SK-N-MC (cell line): ENCODE measurements at regions not wholly inside any gene's neighbourhood (a gene's known extent, or its start where the extent isn't known, plus 50 kb on each side); places are given as distances from the start of the nearest gene placed in this dataset.

ENCODE experiments used
- DNase-seq: peaks from one replicate; pipeline ENCODE4 v3.0.0-alpha.2; 2011; ENCODE audit warnings: low read depth, low spot score
- H3K27ac ChIP-seq: fragments of 200-600 bp; sonication (generic); 2 replicates; pipeline ENCODE4 v1.5.1; 2016; ENCODE audit warnings: mixed run types
- H3K36me3 ChIP-seq: fragments of 200-600 bp; sonication (generic); 2 replicates; pipeline ENCODE4 v1.6.1; 2017; ENCODE audit warnings: antibody characterized with exemption, low read length, mixed read lengths; ENCODE audit not compliant: insufficient read depth
- H3K4me3 ChIP-seq: fragments of 200-600 bp; sonication (generic); 2 replicates; pipeline ENCODE4 v1.5.1; 2016
- H3K9ac ChIP-seq: fragments of 200-600 bp; sonication (generic); 2 replicates; pipeline ENCODE4 v1.8.0; 2017; ENCODE audit warnings: mixed run types, mixed read lengths; ENCODE audit not compliant: insufficient read length
- H3K9me3 ChIP-seq: fragments of 200-600 bp; sonication (generic); 2 replicates; pipeline ENCODE4 v1.6.1; 2017; ENCODE audit warnings: low read depth, mild to moderate bottlenecking, antibody characterized with exemption, low read length, moderate library complexity, mixed read lengths
- EZH2 ChIP-seq: fragments of 200-600 bp; sonication (generic); IDR thresholded peaks from one replicate; pipeline ENCODE4 v1.6.1; 2017; ENCODE audit warnings: antibody characterized with exemption
- FOXP2 ChIP-seq: optimal IDR thresholded peaks from 2 replicates; pipeline ENCODE3; 2011; ENCODE audit warnings: mild to moderate bottlenecking, moderate library complexity; ENCODE audit not compliant: insufficient read depth; ENCODE audit errors: extremely low read length, control extremely low read depth
- POLR2AphosphoS5 ChIP-seq: IDR thresholded peaks from 2 replicates; pipeline ENCODE4 v1.6.1; 2012; ENCODE audit warnings: mild to moderate bottlenecking, low read depth, low read length, borderline replicate concordance

GRCh38 chr6:133759524-133759923, 129.4 kb upstream of the TCF21 start:
- H3K4me3 ChIP-seq, result no peak overlapping the region
- no peak for TF ChIP-seq EZH2
- no peak for TF ChIP-seq FOXP2
- no peak for TF ChIP-seq POLR2AphosphoS5
- H3K36me3 ChIP-seq, result no peaks in the 10 kb centered on the region
- no peak for DNase-seq
- no peak overlapping the region for H3K9ac ChIP-seq
- H3K27ac ChIP-seq, result no peak overlapping the region
- H3K9me3 ChIP-seq, result no peaks in the 10 kb centered on the region

- no peak for TF ChIP-seq FOXP2
- TF ChIP-seq POLR2AphosphoS5, result no peak
- TF ChIP-seq EZH2, result no peak
- no peaks in the 10 kb centered on the region for H3K9me3 ChIP-seq
- no peak overlapping the region for H3K27ac ChIP-seq
- H3K36me3 ChIP-seq, result no peaks in the 10 kb centered on the region
- no peak overlapping the region for H3K4me3 ChIP-seq
- no peak overlapping the region for H3K9ac ChIP-seq
- no peak for DNase-seq
Measured at GRCh38 chr6:133761706-133762105, 127.2 kb upstream of the TCF21 start.

GRCh38 chr6:133764008-133764753, 124.7 kb upstream of the TCF21 start:
- H3K36me3 ChIP-seq, result no peaks in the 10 kb centered on the region
- DNase-seq, result no peak
- TF ChIP-seq FOXP2, result no peak
- TF ChIP-seq EZH2, result no peak
- TF ChIP-seq POLR2AphosphoS5, result no peak
- H3K4me3 ChIP-seq, result no peak overlapping the region
- no peaks in the 10 kb centered on the region for H3K9me3 ChIP-seq
- no peak overlapping the region for H3K9ac ChIP-seq
- H3K27ac ChIP-seq, result no peak overlapping the region

GRCh38 chr6:133764754-133765208, 124.1 kb upstream of the TCF21 start:
- H3K9ac ChIP-seq, result no peak overlapping the region
- H3K27ac ChIP-seq, result no peak overlapping the region
- H3K4me3 ChIP-seq, result no peak overlapping the region
- H3K9me3 ChIP-seq, result no peaks in the 10 kb centered on the region
- no peaks in the 10 kb centered on the region for H3K36me3 ChIP-seq
- DNase-seq, result no peak
- no peak for TF ChIP-seq EZH2

- no peak for DNase-seq
- Histone ChIP-seq H3K27ac (no peak overlapping the region), H3K4me3 (no peak overlapping the region), H3K9me3 (no peaks in the 10 kb centered on the region), H3K36me3 (no peaks in the 10 kb centered on the region), H3K9ac (no peak overlapping the region)
- TF ChIP-seq POLR2AphosphoS5 (no peak), FOXP2 (no peak), EZH2 (no peak)
Measured at GRCh38 chr6:133767357-133767970, 121.4 kb upstream of the TCF21 start.

GRCh38 chr6:133768656-133769295, 120.1 kb upstream of the TCF21 start:
- Histone ChIP-seq H3K9me3 (no peaks in the 10 kb centered on the region), H3K4me3 (no peak overlapping the region), H3K27ac (no peak overlapping the region), H3K36me3 (no peaks in the 10 kb centered on the region), H3K9ac (no peak overlapping the region)
- no peak for DNase-seq
- TF ChIP-seq FOXP2 (no peak), EZH2 (no peak), POLR2AphosphoS5 (no peak)

- TF ChIP-seq EZH2, result no peak
- no peak for TF ChIP-seq POLR2AphosphoS5
- no peak for TF ChIP-seq FOXP2
- Histone ChIP-seq H3K9ac (no peak overlapping the region), H3K4me3 (no peak overlapping the region), H3K9me3 (no peaks in the 10 kb centered on the region), H3K36me3 (no peaks in the 10 kb centered on the region), H3K27ac (no peak overlapping the region)
- no peak for DNase-seq
Measured at GRCh38 chr6:133769463-133769862, 119.5 kb upstream of the TCF21 start.

GRCh38 chr6:133772567-133772966, 116.3 kb upstream of the TCF21 start:
- DNase-seq, result no peak
- Histone ChIP-seq H3K27ac (no peak overlapping the region), H3K4me3 (no peak overlapping the region), H3K9me3 (no peaks in the 10 kb centered on the region), H3K9ac (no peak overlapping the region), H3K36me3 (no peaks in the 10 kb centered on the region)
- TF ChIP-seq EZH2, result no peak
- no peak for TF ChIP-seq FOXP2
- no peak for TF ChIP-seq POLR2AphosphoS5

- Histone ChIP-seq H3K36me3 (no peaks in the 10 kb centered on the region), H3K9ac (no peak overlapping the region), H3K27ac (no peak overlapping the region), H3K9me3 (no peaks in the 10 kb centered on the region), H3K4me3 (no peak overlapping the region)
- TF ChIP-seq FOXP2 (no peak), POLR2AphosphoS5 (no peak), EZH2 (no peak)
- DNase-seq, result no peak
Measured at GRCh38 chr6:133773776-133774175, 115.1 kb upstream of the TCF21 start.
